ENCODE measurements at regions not wholly inside any gene's neighbourhood (a gene's known extent, or its start where the extent isn't known, plus 50 kb on each side); places are given as distances from the start of the nearest gene placed in this dataset.

- Histone ChIP-seq H3K27me3 (ENCODE audit: low read depth) (no peaks in the 10 kb centered on the region), H3K4me3 (no peak overlapping the region), H3K9me3 (no peaks in the 10 kb centered on the region), H3K27ac (no peak overlapping the region), H3K36me3 (no peaks in the 10 kb centered on the region), H3K4me1 (no peaks in the 10 kb centered on the region)
- ATAC-seq (no peak), DNase-seq (no peak)
- intact Hi-C loops (cut with DNase I), result no loop called here
- no peak for TF ChIP-seq CTCF (IDR thresholded peaks at IDR 0.05)
Observed at GRCh38 chr9:89955626-89956025, 350.8 kb downstream of the GADD45G start.

GRCh38 chr9:89956331-89956730, 351.5 kb downstream of the GADD45G start:
- no peak for TF ChIP-seq CTCF (IDR thresholded peaks at IDR 0.05)
- no peak for DNase-seq
- intact Hi-C loops (cut with DNase I), result no loop called here
- peaks cover 1% of the 10 kb centered on the region for H3K4me1 ChIP-seq
- no peaks in the 10 kb centered on the region for H3K9me3 ChIP-seq
- H3K27me3 ChIP-seq (ENCODE audit: low read depth), result no peaks in the 10 kb centered on the region
- no peak overlapping the region for H3K27ac ChIP-seq
- no peaks in the 10 kb centered on the region for H3K36me3 ChIP-seq
- ATAC-seq, result no peak
- H3K4me3 ChIP-seq, result no peak overlapping the region

- no peak for DNase-seq
- H3K4me3 ChIP-seq, result no peak overlapping the region
- no peaks in the 10 kb centered on the region for H3K27me3 ChIP-seq (ENCODE audit: low read depth)
- TF ChIP-seq CTCF (IDR thresholded peaks at IDR 0.05), result no peak
- no peaks in the 10 kb centered on the region for H3K36me3 ChIP-seq
- H3K27ac ChIP-seq, result no peak overlapping the region
- ATAC-seq, result no peak
- intact Hi-C loops (cut with DNase I), result no loop called here
- H3K4me1 ChIP-seq, result peaks cover 7% of the 10 kb centered on the region
- H3K9me3 ChIP-seq, result no peaks in the 10 kb centered on the region
Observed at GRCh38 chr9:89956907-89957306, 352.1 kb downstream of the GADD45G start.

GRCh38 chr9:89958086-89958485, 353.3 kb downstream of the GADD45G start:
- Histone ChIP-seq H3K27ac (no peak overlapping the region), H3K36me3 (no peaks in the 10 kb centered on the region), H3K4me1 (peaks cover 18% of the 10 kb centered on the region), H3K27me3 (ENCODE audit: low read depth) (no peaks in the 10 kb centered on the region), H3K9me3 (no peaks in the 10 kb centered on the region), H3K4me3 (no peak overlapping the region)
- DNase-seq (no peak), ATAC-seq (no peak)
- intact Hi-C loops (cut with DNase I), result no loop called here
- no peak for TF ChIP-seq CTCF (IDR thresholded peaks at IDR 0.05)

GRCh38 chr9:89961616-89962341, 357.0 kb downstream of the GADD45G start:
- H3K36me3 ChIP-seq, result no peaks in the 10 kb centered on the region
- H3K27me3 ChIP-seq (ENCODE audit: low read depth), result no peaks in the 10 kb centered on the region
- ATAC-seq, result peak in 1 of 2 donors; percentile 34
- H3K4me1 ChIP-seq, result peaks cover 18% of the 10 kb centered on the region
- DNase-seq, result no peak
- H3K9me3 ChIP-seq, result no peaks in the 10 kb centered on the region
- no peak for TF ChIP-seq CTCF (IDR thresholded peaks at IDR 0.05)
- intact Hi-C loops (cut with DNase I), result no loop called here
- peak overlapping the region; percentile 55 for H3K27ac ChIP-seq
- peak overlapping the region; percentile 34 for H3K4me3 ChIP-seq

All from lower lobe of right lung (tissue), 2 donors.